Caco-2 (cell line): ENCODE measurements at regions not wholly inside any gene's neighbourhood (a gene's known extent, or its start where the extent isn't known, plus 50 kb on each side); places are given as distances from the start of the nearest gene placed in this dataset.

Source experiments
- BruUV-seq: library from RNA; stranded (reverse); fragments of 400-500 nt; replicated peaks from 2 replicates; lab custom pipeline; 2021; lab: Mats Ljungman, UMichigan
- CTCF ChIA-PET: fragments of 300-600 bp; sonication (Branson Sonifier 250); formaldehyde crosslinking; loops from one replicate; lab custom pipeline; 2022; ENCODE audit warnings: antibody characterized with exemption; lab: Charles Lee
- POLR2A ChIA-PET: fragments of 300-600 bp; sonication (Branson Sonifier 250); formaldehyde crosslinking; loops from one replicate; lab custom pipeline; 2022; ENCODE audit warnings: antibody characterized with exemption; lab: Charles Lee
- DNase-seq, 2 experiments: peaks; one replicate each; pipeline versions ENCODE4 v3.0.0 to v3.0.0-alpha.2; 2020 to 2022
- H3K27me3 ChIP-seq: replicated peaks from 2 replicates; pipeline ENCODE4 v1.6.0; 2011; ENCODE audit warnings: low read length; ENCODE audit not compliant: control insufficient read depth, insufficient read depth
- H3K36me3 ChIP-seq: 2 replicates; pipeline ENCODE4 v1.5.1; 2011; ENCODE audit warnings: low read length; ENCODE audit not compliant: control insufficient read depth, insufficient read depth
- H3K4me1 ChIP-seq: fragments of 250-450 bp; sonication (Bioruptor Pico); 2 replicates; pipeline ENCODE4 v1.5.1; 2020; ENCODE audit warnings: mild to moderate bottlenecking
- H3K4me3 ChIP-seq: 2 replicates; pipeline ENCODE4 v1.5.1; 2011; ENCODE audit warnings: low read depth, mild to moderate bottlenecking, control low read depth, low read length
- H3K9me3 ChIP-seq: fragments of 250-450 bp; sonication (Bioruptor Pico); 2 replicates; pipeline ENCODE4 v1.5.1; 2020; ENCODE audit warnings: mild to moderate bottlenecking, moderate library complexity
- H3K27ac Mint-ChIP-seq: one replicate; pipeline ENCODE4 v1.8.0; 2022; ENCODE audit warnings: mixed read lengths; ENCODE audit not compliant: unreplicated experiment
- H3K27me3 Mint-ChIP-seq: one replicate; pipeline ENCODE4 v1.8.0; 2022; ENCODE audit warnings: mixed read lengths; ENCODE audit not compliant: insufficient read depth, unreplicated experiment
- H3K36me3 Mint-ChIP-seq: one replicate; pipeline ENCODE4 v1.8.0; 2022; ENCODE audit warnings: mild to moderate bottlenecking, mixed read lengths; ENCODE audit not compliant: insufficient read depth, unreplicated experiment
- H3K4me1 Mint-ChIP-seq: one replicate; pipeline ENCODE4 v1.8.0; 2022; ENCODE audit warnings: low read depth, mixed read lengths; ENCODE audit not compliant: unreplicated experiment
- H3K4me3 Mint-ChIP-seq: one replicate; pipeline ENCODE4 v1.8.0; 2022; ENCODE audit warnings: mild to moderate bottlenecking, moderate library complexity, mixed read lengths; ENCODE audit not compliant: unreplicated experiment
- H3K9me3 Mint-ChIP-seq: one replicate; pipeline ENCODE4 v1.8.0; 2022; ENCODE audit warnings: mixed read lengths; ENCODE audit not compliant: unreplicated experiment
- CTCF ChIP-seq, 2 experiments: fragments of 200-600 bp in 1 of 2; IDR thresholded peaks; 1 replicate in 1 of 2; 2 replicates in 1 of 2; pipeline versions ENCODE4 v1.5.1 to v1.8.0; 2011 to 2022; ENCODE audit warnings: antibody characterized with exemption in 1 of 2, control low read depth in 1 of 2, inconsistent platforms in 1 of 2, low read depth in 1 of 2, low read length in 1 of 2, mild to moderate bottlenecking in 1 of 2, moderate library complexity in 1 of 2; ENCODE audit not compliant: insufficient read depth in 1 of 2, severe bottlenecking in 1 of 2, unreplicated experiment in 1 of 2
- intact Hi-C: fragments of 100-400 bp; cut with micrococcal nuclease; formaldehyde crosslinking; loops from one replicate; pipeline ENCODE4 v1.10.0; 2022; ENCODE audit not compliant: unreplicated experiment

- POLR2A ChIA-PET, result no interaction called here
- H3K27me3 Mint-ChIP-seq, result peaks cover 5% of the 10 kb centered on the region
- intact Hi-C loops, result no loop called here
- TF ChIP-seq CTCF (IDR thresholded peaks at IDR 0.05; ENCODE audit: insufficient read depth in 1 of 2, low read depth in 1 of 2, low read length in 1 of 2, severe bottlenecking in 1 of 2, unreplicated experiment in 1 of 2), result no peak
- no peaks in the 10 kb centered on the region for H3K4me1 Mint-ChIP-seq
- CTCF ChIA-PET, result no interaction called here
- Histone ChIP-seq H3K4me3 (no peak overlapping the region), H3K36me3 (no peaks in the 10 kb centered on the region), H3K4me1 (no peaks in the 10 kb centered on the region), H3K27me3 (no peaks in the 10 kb centered on the region), H3K9me3 (no peaks in the 10 kb centered on the region)
- no peaks in the 10 kb centered on the region for H3K36me3 Mint-ChIP-seq
- DNase-seq, result no peak
- H3K9me3 Mint-ChIP-seq, result no peaks in the 10 kb centered on the region
- no peak overlapping the region for H3K4me3 Mint-ChIP-seq
- no peak overlapping the region for H3K27ac Mint-ChIP-seq
- BruUV-seq, result no TSS peak
Observed at GRCh38 chr2:221337957-221338685, 234.0 kb downstream of the EPHA4 start.

GRCh38 chr2:221342388-221342787, 229.7 kb downstream of the EPHA4 start:
- ChIA-PET POLR2A (no interaction called here), CTCF (no interaction called here)
- no peaks in the 10 kb centered on the region for H3K4me1 ChIP-seq
- Mint-ChIP-seq H3K27ac (no peak overlapping the region), H3K9me3 (no peaks in the 10 kb centered on the region), H3K4me1 (no peaks in the 10 kb centered on the region), H3K36me3 (no peaks in the 10 kb centered on the region), H3K4me3 (no peak overlapping the region), H3K27me3 (peaks cover 1% of the 10 kb centered on the region)
- no TSS peak for BruUV-seq
- no peak overlapping the region for H3K4me3 ChIP-seq
- H3K27me3 ChIP-seq, result no peaks in the 10 kb centered on the region
- intact Hi-C loops, result no loop called here
- no peaks in the 10 kb centered on the region for H3K9me3 ChIP-seq
- DNase-seq, result no peak
- TF ChIP-seq CTCF (IDR thresholded peaks at IDR 0.05; ENCODE audit: insufficient read depth in 1 of 2, low read depth in 1 of 2, low read length in 1 of 2, severe bottlenecking in 1 of 2, unreplicated experiment in 1 of 2), result no peak
- no peaks in the 10 kb centered on the region for H3K36me3 ChIP-seq

- Mint-ChIP-seq H3K4me3 (no peak overlapping the region), H3K4me1 (no peaks in the 10 kb centered on the region), H3K27me3 (no peaks in the 10 kb centered on the region), H3K9me3 (no peaks in the 10 kb centered on the region), H3K36me3 (no peaks in the 10 kb centered on the region), H3K27ac (no peak overlapping the region)
- ChIA-PET POLR2A (no interaction called here), CTCF (no interaction called here)
- H3K27me3 ChIP-seq, result no peaks in the 10 kb centered on the region; the same call in 1 of the 2 replicates
- H3K4me3 ChIP-seq, result no peak overlapping the region
- TF ChIP-seq CTCF (IDR thresholded peaks at IDR 0.05; ENCODE audit: insufficient read depth in 1 of 2, low read depth in 1 of 2, low read length in 1 of 2, severe bottlenecking in 1 of 2, unreplicated experiment in 1 of 2), result no peak
- DNase-seq, result no peak
- H3K4me1 ChIP-seq, result no peaks in the 10 kb centered on the region
- H3K9me3 ChIP-seq, result no peaks in the 10 kb centered on the region
- no peaks in the 10 kb centered on the region for H3K36me3 ChIP-seq
- BruUV-seq, result no TSS peak
- intact Hi-C loops, result no loop called here
Observed at GRCh38 chr2:221343524-221343923, 228.6 kb downstream of the EPHA4 start.
